SK-N-MC (cell line): ENCODE measurements at regions not wholly inside any gene's neighbourhood (a gene's known extent, or its start where the extent isn't known, plus 50 kb on each side); places are given as distances from the start of the nearest gene placed in this dataset.

ENCODE experiments used
- DNase-seq: peaks from one replicate; pipeline ENCODE4 v3.0.0-alpha.2; 2011; ENCODE audit warnings: low read depth, low spot score
- H3K27ac ChIP-seq: fragments of 200-600 bp; sonication (generic); 2 replicates; pipeline ENCODE4 v1.5.1; 2016; ENCODE audit warnings: mixed run types
- H3K36me3 ChIP-seq: fragments of 200-600 bp; sonication (generic); 2 replicates; pipeline ENCODE4 v1.6.1; 2017; ENCODE audit warnings: antibody characterized with exemption, low read length, mixed read lengths; ENCODE audit not compliant: insufficient read depth
- H3K4me3 ChIP-seq: fragments of 200-600 bp; sonication (generic); 2 replicates; pipeline ENCODE4 v1.5.1; 2016
- H3K9ac ChIP-seq: fragments of 200-600 bp; sonication (generic); 2 replicates; pipeline ENCODE4 v1.8.0; 2017; ENCODE audit warnings: mixed run types, mixed read lengths; ENCODE audit not compliant: insufficient read length
- H3K9me3 ChIP-seq: fragments of 200-600 bp; sonication (generic); 2 replicates; pipeline ENCODE4 v1.6.1; 2017; ENCODE audit warnings: low read depth, mild to moderate bottlenecking, antibody characterized with exemption, low read length, moderate library complexity, mixed read lengths
- EZH2 ChIP-seq: fragments of 200-600 bp; sonication (generic); IDR thresholded peaks from one replicate; pipeline ENCODE4 v1.6.1; 2017; ENCODE audit warnings: antibody characterized with exemption
- FOXP2 ChIP-seq: optimal IDR thresholded peaks from 2 replicates; pipeline ENCODE3; 2011; ENCODE audit warnings: mild to moderate bottlenecking, moderate library complexity; ENCODE audit not compliant: insufficient read depth; ENCODE audit errors: extremely low read length, control extremely low read depth
- POLR2AphosphoS5 ChIP-seq: IDR thresholded peaks from 2 replicates; pipeline ENCODE4 v1.6.1; 2012; ENCODE audit warnings: mild to moderate bottlenecking, low read depth, low read length, borderline replicate concordance

- TF ChIP-seq FOXP2 (no peak), POLR2AphosphoS5 (no peak)
Measured at GRCh38 chr1:105678334-105678733, 1378.1 kb upstream of the PRMT6 start.

DNA sequence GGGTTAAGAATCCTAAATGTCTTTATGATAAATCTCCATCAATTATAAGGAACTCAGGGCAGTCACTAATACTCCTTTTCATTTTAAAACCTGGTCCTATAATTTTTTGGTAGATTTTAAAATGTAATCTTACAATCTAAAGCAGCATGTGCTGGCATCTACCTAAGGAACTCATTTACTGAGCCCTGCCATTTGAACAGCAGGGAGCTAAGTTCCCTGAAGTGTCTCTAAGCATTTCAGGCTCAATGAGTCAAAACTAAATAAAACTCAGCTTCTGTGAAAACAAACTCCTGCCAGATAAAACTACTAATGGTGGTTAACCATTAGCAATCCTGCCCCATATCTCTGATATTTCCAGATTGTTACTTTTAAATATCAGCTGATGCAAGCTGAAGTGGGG lies 1371.8 kb upstream of the PRMT6 start:
- no peak overlapping the region for H3K27ac ChIP-seq
- no peak overlapping the region for H3K9ac ChIP-seq
- TF ChIP-seq EZH2 (no peak), FOXP2 (no peak), POLR2AphosphoS5 (no peak)
- H3K4me3 ChIP-seq = no peak overlapping the region
- H3K9me3 ChIP-seq = no peaks in the 10 kb centered on the region
- no peak for DNase-seq
- no peaks in the 10 kb centered on the region for H3K36me3 ChIP-seq

More at GRCh38 chr1:105678334-105678733, 1378.1 kb upstream of the PRMT6 start:
- H3K4me3 ChIP-seq = no peak overlapping the region
- no peak for DNase-seq
- H3K9me3 ChIP-seq = no peaks in the 10 kb centered on the region
- no peaks in the 10 kb centered on the region for H3K36me3 ChIP-seq
- H3K27ac ChIP-seq = no peak overlapping the region
- no peak overlapping the region for H3K9ac ChIP-seq

DNA sequence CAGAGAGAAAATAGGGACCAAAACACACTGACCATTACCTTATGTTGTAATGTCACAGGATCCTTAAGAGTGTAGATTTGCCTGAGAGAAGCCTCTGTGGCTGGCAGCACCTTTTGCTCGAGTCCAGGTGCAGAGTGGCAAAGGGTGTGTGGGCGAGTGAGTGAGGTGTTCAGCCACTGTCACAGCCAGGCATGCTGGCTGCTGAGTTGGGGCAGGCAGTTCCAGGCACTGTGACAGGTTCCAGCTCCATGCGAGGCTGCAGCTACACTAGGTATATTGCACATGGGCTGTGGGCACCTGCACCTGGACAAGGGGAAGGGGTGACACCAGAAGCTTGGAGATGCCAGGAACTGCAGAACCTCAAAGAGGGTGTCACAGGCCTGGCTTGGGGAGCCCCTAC lies 1370.4 kb upstream of the PRMT6 start:
- no peak for DNase-seq
- Histone ChIP-seq H3K36me3 (no peaks in the 10 kb centered on the region), H3K4me3 (no peak overlapping the region), H3K9ac (no peak overlapping the region), H3K9me3 (no peaks in the 10 kb centered on the region), H3K27ac (no peak overlapping the region)
- no peak for TF ChIP-seq FOXP2
- TF ChIP-seq EZH2 = no peak
- no peak for TF ChIP-seq POLR2AphosphoS5

DNA sequence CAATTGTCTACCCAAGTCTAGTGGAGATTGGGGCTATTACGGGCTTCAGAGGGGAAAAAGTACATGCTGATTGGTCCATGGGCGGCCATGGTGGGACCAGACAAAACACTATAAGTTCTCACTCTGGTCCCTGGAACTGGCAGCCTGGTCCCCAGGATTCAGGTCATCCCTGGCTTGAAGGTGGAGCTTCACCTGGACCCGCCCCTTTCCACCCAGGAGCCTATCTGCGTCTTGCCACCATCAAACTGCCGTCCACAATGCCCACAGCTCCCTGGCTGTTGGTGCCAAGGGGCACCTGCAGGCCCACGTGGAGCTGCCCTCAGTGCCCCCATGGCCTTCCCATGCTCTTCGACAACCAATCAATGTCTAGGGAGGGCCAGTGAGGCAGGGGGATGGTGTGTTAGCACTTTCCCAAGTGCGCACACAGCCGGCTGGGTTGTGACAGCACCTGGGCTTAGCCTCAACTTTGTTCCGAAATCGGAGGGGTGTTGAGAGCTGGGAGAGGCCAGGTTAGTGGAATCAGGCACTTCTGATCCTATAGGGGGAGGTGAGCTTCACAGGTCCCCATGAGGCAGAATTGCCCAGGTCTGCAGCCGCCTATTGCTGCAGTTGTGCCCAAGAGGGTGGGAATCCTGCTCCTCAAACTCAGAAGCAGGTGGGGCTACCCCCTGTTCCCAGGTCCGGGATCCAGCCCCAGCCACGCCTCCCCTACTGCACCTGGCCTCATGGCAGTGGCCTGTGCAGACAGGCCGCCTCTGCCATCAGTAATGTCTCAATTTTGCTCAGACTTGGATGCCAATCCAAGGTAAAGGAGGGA lies 1369.4 kb upstream of the PRMT6 start:
- H3K36me3 ChIP-seq = no peaks in the 10 kb centered on the region
- H3K4me3 ChIP-seq = no peak overlapping the region
- no peaks in the 10 kb centered on the region for H3K9me3 ChIP-seq
- no peak for TF ChIP-seq FOXP2
- TF ChIP-seq POLR2AphosphoS5 = no peak
- no peak for TF ChIP-seq EZH2
- no peak overlapping the region for H3K27ac ChIP-seq
- no peak overlapping the region for H3K9ac ChIP-seq
- no peak for DNase-seq

GRCh38 chr1:105700723-105701122 lies 1355.8 kb upstream of the PRMT6 start:
- no peaks in the 10 kb centered on the region for H3K36me3 ChIP-seq
- H3K27ac ChIP-seq = no peak overlapping the region
- no peak overlapping the region for H3K9ac ChIP-seq
- no peak for TF ChIP-seq POLR2AphosphoS5
- no peak for TF ChIP-seq FOXP2
- TF ChIP-seq EZH2 = no peak
- H3K9me3 ChIP-seq = no peaks in the 10 kb centered on the region
- no peak for DNase-seq
- H3K4me3 ChIP-seq = no peak overlapping the region

DNA sequence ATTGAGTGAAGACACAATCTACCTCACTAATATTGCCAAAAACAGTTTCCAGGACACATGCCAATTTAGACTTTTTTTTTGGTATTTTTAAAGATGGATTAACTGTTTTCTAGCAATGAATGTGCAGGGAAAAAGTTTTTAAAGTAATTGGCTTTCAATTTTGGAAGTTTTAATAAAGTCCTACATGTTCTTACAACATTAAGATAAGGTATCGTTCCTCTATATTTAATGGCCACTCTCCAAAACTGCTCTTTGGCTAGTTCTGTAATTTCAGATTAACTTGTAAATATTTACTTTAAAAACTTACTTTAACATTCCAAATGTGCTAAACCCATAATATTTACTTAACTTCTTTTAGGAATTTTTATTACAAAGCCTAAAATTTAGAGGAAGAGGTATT lies 1332.2 kb upstream of the PRMT6 start:
- Histone ChIP-seq H3K9me3 (no peaks in the 10 kb centered on the region), H3K27ac (no peak overlapping the region), H3K36me3 (no peaks in the 10 kb centered on the region), H3K9ac (no peak overlapping the region), H3K4me3 (no peak overlapping the region)
- TF ChIP-seq FOXP2 = no peak
- TF ChIP-seq EZH2 = no peak
- no peak for TF ChIP-seq POLR2AphosphoS5
- no peak for DNase-seq

- TF ChIP-seq EZH2 (no peak), FOXP2 (no peak), POLR2AphosphoS5 (no peak)
- Histone ChIP-seq H3K9me3 (no peaks in the 10 kb centered on the region), H3K4me3 (peak overlapping the region; percentile 20; the same call in 1 of the 2 replicates), H3K9ac (no peak overlapping the region), H3K36me3 (no peaks in the 10 kb centered on the region), H3K27ac (peak overlapping the region; percentile 62)
- DNase-seq = no peak
Measured at GRCh38 chr1:105730701-105731100, 1325.8 kb upstream of the PRMT6 start.

GRCh38 chr1:105736349-105736748 lies 1320.1 kb upstream of the PRMT6 start:
- Histone ChIP-seq H3K36me3 (no peaks in the 10 kb centered on the region; the same call in 1 of the 2 replicates), H3K27ac (no peak overlapping the region), H3K9me3 (no peaks in the 10 kb centered on the region), H3K9ac (no peak overlapping the region), H3K4me3 (no peak overlapping the region)
- DNase-seq = no peak
- TF ChIP-seq POLR2AphosphoS5 = no peak
- no peak for TF ChIP-seq EZH2
- no peak for TF ChIP-seq FOXP2

- TF ChIP-seq FOXP2 (no peak), EZH2 (no peak), POLR2AphosphoS5 (no peak)
- no peak overlapping the region for H3K9ac ChIP-seq
- DNase-seq = no peak
- no peak overlapping the region for H3K4me3 ChIP-seq
- H3K36me3 ChIP-seq = no peaks in the 10 kb centered on the region
- no peaks in the 10 kb centered on the region for H3K9me3 ChIP-seq
- H3K27ac ChIP-seq = no peak overlapping the region
Measured at GRCh38 chr1:105779727-105780126, 1276.7 kb upstream of the PRMT6 start.
